Fibroblast of mammary gland (primary cell): ENCODE measurements at regions not wholly inside any gene's neighbourhood (a gene's known extent, or its start where the extent isn't known, plus 50 kb on each side); places are given as distances from the start of the nearest gene placed in this dataset.

Source experiments
- DNase-seq: peaks from one replicate; pipeline ENCODE4 v3.0.0-alpha.2; 2010; ENCODE audit warnings: low read depth
- H3K4me3 ChIP-seq: 2 replicates; pipeline ENCODE4 v1.5.1; 2011; ENCODE audit warnings: low read depth, mild to moderate bottlenecking, low read length, moderate library complexity; ENCODE audit not compliant: control insufficient read depth
- CTCF ChIP-seq: conservative IDR thresholded peaks from 2 replicates; pipeline ENCODE4 v1.5.1; 2011; ENCODE audit warnings: low read depth, low read length, inconsistent platforms; ENCODE audit not compliant: control insufficient read depth, insufficient read depth

GRCh38 chr17:72481572-72481971 is 360.8 kb downstream of the SOX9 start:
- DNase-seq: no peak
- no peak for TF ChIP-seq CTCF
- no peak overlapping the region for H3K4me3 ChIP-seq

GRCh38 chr17:72485596-72485995 is 364.8 kb downstream of the SOX9 start:
- no peak overlapping the region for H3K4me3 ChIP-seq
- DNase-seq: no peak
- TF ChIP-seq CTCF: no peak

GRCh38 chr17:72486806-72487205 is 366.0 kb downstream of the SOX9 start:
- no peak for TF ChIP-seq CTCF
- DNase-seq: no peak
- no peak overlapping the region for H3K4me3 ChIP-seq

GRCh38 chr17:72487731-72488494 is 367.1 kb downstream of the SOX9 start:
- no peak for TF ChIP-seq CTCF
- no peak for DNase-seq
- H3K4me3 ChIP-seq: no peak overlapping the region

- TF ChIP-seq CTCF: no peak
- DNase-seq: no peak
Measured at GRCh38 chr17:72488555-72489271, 367.9 kb downstream of the SOX9 start.

GRCh38 chr17:72489272-72489641 is 368.4 kb downstream of the SOX9 start:
- DNase-seq: no peak
- no peak overlapping the region for H3K4me3 ChIP-seq
- no peak for TF ChIP-seq CTCF

More at GRCh38 chr17:72488555-72489271, 367.9 kb downstream of the SOX9 start:
- no peak overlapping the region for H3K4me3 ChIP-seq
